Upper lobe of left lung (tissue), 6 donors: ENCODE measurements at regions not wholly inside any gene's neighbourhood (a gene's known extent, or its start where the extent isn't known, plus 50 kb on each side); places are given as distances from the start of the nearest gene placed in this dataset.
"Not testable (repeated sequence)": the region's sequence is repeated elsewhere in the genome, so short reads cannot be mapped to it uniquely, and the experiment has no call there.

Source experiments
- ATAC-seq, 2 donors: fragments of 200-7000 bp; cut with Tn5 transposase; one replicate each; pipeline ENCODE4 v1.9.1; 2022; ENCODE audit warnings: mild to moderate bottlenecking in 2 of 2, moderate library complexity in 2 of 2; ENCODE audit not compliant: low FRiP score in 2 of 2
- DNase-seq, 2 donors: peaks; one replicate each; pipeline ENCODE4 v3.0.0-alpha.2; 2019 to 2020
- H3K27ac ChIP-seq, 4 donors: fragments of 200-600 bp; sonication (generic); one replicate each; pipeline ENCODE4 v1.5.1; 2016 to 2019
- H3K27me3 ChIP-seq, 4 donors: fragments of 200-600 bp; sonication (generic); one replicate each; pipeline ENCODE4 v1.5.1; 2017 to 2019
- H3K36me3 ChIP-seq, 4 donors: fragments of 200-600 bp; sonication (generic); one replicate each; pipeline ENCODE4 v1.5.1; 2016 to 2019
- H3K4me1 ChIP-seq, 4 donors: fragments of 200-600 bp; sonication (generic); one replicate each; pipeline ENCODE4 v1.5.1; 2018 to 2019
- H3K4me3 ChIP-seq, 4 donors: fragments of 200-600 bp; sonication (generic); one replicate each; pipeline ENCODE4 v1.5.1; 2017 to 2019; ENCODE audit warnings: mild to moderate bottlenecking in 2 of 4, moderate library complexity in 1 of 4
- H3K9me3 ChIP-seq, 4 donors: fragments of 200-600 bp; sonication (generic); one replicate each; pipeline ENCODE4 v1.5.1; 2018 to 2019
- CTCF ChIP-seq, 6 experiments: fragments of 450-650 bp in 4 of 6; fragments of 200-600 bp in 2 of 6; sonication (generic) in 2 of 6; IDR thresholded peaks; one replicate each; pipeline ENCODE4 v1.5.1; 2016 to 2019; ENCODE audit warnings: antibody characterized with exemption in 6 of 6
- EP300 ChIP-seq, 4 donors: sonication (generic); formaldehyde crosslinking; IDR thresholded peaks; one replicate each; pipeline ENCODE4 v1.5.1; 2017; ENCODE audit warnings: antibody characterized with exemption in 4 of 4, control low read depth in 2 of 4
- POLR2A ChIP-seq, 4 donors: fragments of 450-650 bp; IDR thresholded peaks; one replicate each; pipeline ENCODE4 v1.5.1; 2016 to 2017; ENCODE audit warnings: antibody characterized with exemption in 4 of 4, mild to moderate bottlenecking in 2 of 4
- POLR2AphosphoS5 ChIP-seq, 2 donors: sonication (generic); formaldehyde crosslinking; IDR thresholded peaks; one replicate each; pipeline ENCODE4 v1.5.1; 2017; ENCODE audit warnings: antibody characterized with exemption in 2 of 2
- WGBS, 2 donors: methylation state at CpG; one replicate each; pipeline ENCODE4 v1.1.5; 2017 to 2018; 5-methylcytosine and 5-hydroxymethylcytosine counted together
- donor health status: DM: no; HTN: no; CAD: no; lungs with moderate emphysema.
- donor health status: DM: no; HTN: yes; CAD: no; lungs with severe emphysema.

GRCh38 chr10:42367532-42368230 is 270.7 kb downstream of the ZNF33B start:
- WGBS, 2 donors: 7 to 15% methylated on average over 6 to 17 of the region's 33 CpGs
- ATAC-seq: peak; percentile 78 to 98
- Histone ChIP-seq H3K4me1 (peaks cover 0 to 7% (median 0%) of the 10 kb centered on the region in 4 donors), H3K4me3 (peak overlapping the region; percentile 18 to 79 (median 71)), H3K27ac (peak overlapping the region in 2 of 4 donors; percentile 18 to 77), H3K27me3 (no peaks in the 10 kb centered on the region), H3K9me3 (no peaks in the 10 kb centered on the region), H3K36me3 (no peaks in the 10 kb centered on the region)
- peak; percentile 77 to 89 for DNase-seq
- no peak for TF ChIP-seq EP300 (IDR thresholded peaks at IDR 0.05)
- TF ChIP-seq POLR2A (IDR thresholded peaks at IDR 0.05): peak in 2 of 4 donors; percentile 28 to 34
- no peak for TF ChIP-seq CTCF (IDR thresholded peaks at IDR 0.05)
- TF ChIP-seq POLR2AphosphoS5 (IDR thresholded peaks at IDR 0.05): peak in 1 of 2 donors; percentile 64

GRCh38 chr10:42351745-42352144 is 286.6 kb downstream of the ZNF33B start:
- 86 to 91% methylated on average over 1 of the region's 1 CpG for WGBS, 2 donors
- peaks cover 0 to 24% (median 13%) of the 10 kb centered on the region in 4 donors for H3K9me3 ChIP-seq

GRCh38 chr10:42336593-42337337 is 301.6 kb downstream of the ZNF33B start:
- DNase-seq, H3K36me3 ChIP-seq, H3K27ac ChIP-seq, H3K4me3 ChIP-seq, H3K4me1 ChIP-seq, ATAC-seq, H3K27me3 ChIP-seq: not testable (repeated sequence)
- WGBS, 2 donors: 92 to 93% methylated on average over 6 of the region's 6 CpGs
- H3K9me3 ChIP-seq: peaks cover 48 to 88% (median 79%) of the 10 kb centered on the region in 4 donors

More at GRCh38 chr10:42351745-42352144, 286.6 kb downstream of the ZNF33B start:
- peaks cover 0 to 4% (median 0%) of the 10 kb centered on the region in 4 donors for H3K36me3 ChIP-seq
- no peaks in the 10 kb centered on the region for H3K4me1 ChIP-seq
- no peak overlapping the region for H3K27ac ChIP-seq
- H3K27me3 ChIP-seq: no peaks in the 10 kb centered on the region
- ATAC-seq (no peak), DNase-seq (no peak)
- no peak overlapping the region for H3K4me3 ChIP-seq
- TF ChIP-seq EP300 (IDR thresholded peaks at IDR 0.05) (no peak), POLR2A (IDR thresholded peaks at IDR 0.05) (no peak), POLR2AphosphoS5 (IDR thresholded peaks at IDR 0.05) (no peak), CTCF (IDR thresholded peaks at IDR 0.05) (no peak)

GRCh38 chr10:42335653-42336296 is 302.6 kb downstream of the ZNF33B start:
- 88 to 92% methylated on average over 2 of the region's 2 CpGs for WGBS, 2 donors
- not testable (repeated sequence) for DNase-seq, H3K27ac ChIP-seq, H3K4me3 ChIP-seq, ATAC-seq, H3K4me1 ChIP-seq, H3K27me3 ChIP-seq, H3K36me3 ChIP-seq
- H3K9me3 ChIP-seq: peaks cover 48 to 90% (median 72%) of the 10 kb centered on the region in 4 donors

- no peak for DNase-seq
- peaks cover 23 to 97% (median 84%) of the 10 kb centered on the region in 4 donors for H3K9me3 ChIP-seq
Observed at GRCh38 chr10:42304341-42304740, 334.0 kb downstream of the ZNF33B start.

GRCh38 chr10:42281896-42282295 is 356.5 kb downstream of the ZNF33B start:
- DNase-seq: peak in 1 of 2 donors; percentile 56
- H3K4me3 ChIP-seq, H3K27ac ChIP-seq, H3K9me3 ChIP-seq, ATAC-seq, H3K27me3 ChIP-seq, H3K4me1 ChIP-seq, H3K36me3 ChIP-seq: not testable (repeated sequence)
- WGBS, 2 donors: 80 to 83% methylated on average over 21 of the region's 21 CpGs

More at GRCh38 chr10:42304341-42304740, 334.0 kb downstream of the ZNF33B start:
- 80 to 88% methylated on average over 10 of the region's 10 CpGs for WGBS, 2 donors
- Histone ChIP-seq H3K4me1 (no peaks in the 10 kb centered on the region), H3K27ac (no peak overlapping the region), H3K4me3 (no peak overlapping the region), H3K36me3 (no peaks in the 10 kb centered on the region), H3K27me3 (no peaks in the 10 kb centered on the region)
- TF ChIP-seq POLR2A (IDR thresholded peaks at IDR 0.05) (no peak), CTCF (IDR thresholded peaks at IDR 0.05) (no peak), EP300 (IDR thresholded peaks at IDR 0.05) (no peak), POLR2AphosphoS5 (IDR thresholded peaks at IDR 0.05) (no peak)
- ATAC-seq: no peak

- not testable (repeated sequence) for DNase-seq, H3K4me3 ChIP-seq, ATAC-seq, H3K4me1 ChIP-seq, H3K9me3 ChIP-seq, H3K27me3 ChIP-seq, H3K36me3 ChIP-seq, H3K27ac ChIP-seq
- 17 to 20% methylated on average over 2 to 4 of the region's 4 CpGs for WGBS, 2 donors
Observed at GRCh38 chr10:42269788-42270187, 368.6 kb downstream of the ZNF33B start.

- WGBS, 2 donors: 58 to 59% methylated on average over 2 to 5 of the region's 6 CpGs
- H3K4me3 ChIP-seq, DNase-seq, H3K9me3 ChIP-seq, H3K4me1 ChIP-seq, H3K27ac ChIP-seq, ATAC-seq, H3K27me3 ChIP-seq, H3K36me3 ChIP-seq: not testable (repeated sequence)
Observed at GRCh38 chr10:42263259-42263658, 375.1 kb downstream of the ZNF33B start.

- not testable (repeated sequence) for ATAC-seq, H3K4me1 ChIP-seq, H3K27me3 ChIP-seq, H3K36me3 ChIP-seq, H3K9me3 ChIP-seq, H3K27ac ChIP-seq
- peak in 1 of 2 donors; percentile 24 for DNase-seq
- 31% methylated on average over 25 of the region's 53 CpGs; no CpG with 5 or more reads in 1 of the 2 donors for WGBS, 2 donors
- peak overlapping the region in 2 of 4 donors; percentile 10 to 26 for H3K4me3 ChIP-seq
Observed at GRCh38 chr10:42243002-42243401, 395.4 kb downstream of the ZNF33B start.
